G401 (cell line): ENCODE measurements at regions not wholly inside any gene's neighbourhood (a gene's known extent, or its start where the extent isn't known, plus 50 kb on each side); places are given as distances from the start of the nearest gene placed in this dataset.

Experiments
- DNase-seq: peaks from one replicate; pipeline ENCODE4 v3.0.0-alpha.2; 2015; ENCODE audit warnings: low spot score
- in situ Hi-C: cut with HindIII; loops from 2 replicates; pipeline ENCODE4 v1.10.0; 2016; ENCODE audit warnings: low sequenced_read_pairs, mixed read lengths

GRCh38 chr2:173612354-173612753 lies 257.7 kb downstream of the CDCA7 start:
- in situ Hi-C loops, result no loop called here
- DNase-seq, result no peak

- no peak for DNase-seq
- in situ Hi-C loops, result no loop called here
Observed at GRCh38 chr2:173613386-173613785, 258.7 kb downstream of the CDCA7 start.

GRCh38 chr2:173614265-173614930 lies 259.7 kb downstream of the CDCA7 start:
- no peak for DNase-seq
- in situ Hi-C loops, result no loop called here

GRCh38 chr2:173623438-173624319 lies 269.0 kb downstream of the CDCA7 start:
- in situ Hi-C loops, result no loop called here

GRCh38 chr2:173625315-173625714 lies 270.6 kb downstream of the CDCA7 start:
- in situ Hi-C loops, result no loop called here
- DNase-seq, result no peak

More at GRCh38 chr2:173623438-173624319, 269.0 kb downstream of the CDCA7 start:
- DNase-seq, result no peak

GRCh38 chr2:173629076-173629475 lies 274.4 kb downstream of the CDCA7 start:
- no peak for DNase-seq
- in situ Hi-C loops, result no loop called here

GRCh38 chr2:173630425-173631126 lies 275.9 kb downstream of the CDCA7 start:
- in situ Hi-C loops, result no loop called here
- DNase-seq, result no peak

- in situ Hi-C loops, result no loop called here
- no peak for DNase-seq
Observed at GRCh38 chr2:173631127-173631460, 276.4 kb downstream of the CDCA7 start.

GRCh38 chr2:173644146-173644545 lies 289.5 kb downstream of the CDCA7 start:
- in situ Hi-C loops, result no loop called here
- no peak for DNase-seq

GRCh38 chr2:173647681-173648311 lies 293.1 kb downstream of the CDCA7 start:
- in situ Hi-C loops, result no loop called here

GRCh38 chr2:173648816-173649215 lies 294.1 kb downstream of the CDCA7 start:
- no peak for DNase-seq
- in situ Hi-C loops, result no loop called here

More at GRCh38 chr2:173647681-173648311, 293.1 kb downstream of the CDCA7 start:
- DNase-seq, result no peak

- in situ Hi-C loops, result no loop called here
Observed at GRCh38 chr2:173649527-173650219, 295.0 kb downstream of the CDCA7 start.

GRCh38 chr2:173651891-173652290 lies 297.2 kb downstream of the CDCA7 start:
- in situ Hi-C loops, result no loop called here
- no peak for DNase-seq

More at GRCh38 chr2:173649527-173650219, 295.0 kb downstream of the CDCA7 start:
- no peak for DNase-seq

GRCh38 chr2:173652311-173652710 lies 297.6 kb downstream of the CDCA7 start:
- in situ Hi-C loops, result no loop called here
- no peak for DNase-seq

- in situ Hi-C loops, result no loop called here
- DNase-seq, result no peak
Observed at GRCh38 chr2:173652767-173653431, 298.2 kb downstream of the CDCA7 start.

- DNase-seq, result no peak
- in situ Hi-C loops, result no loop called here
Observed at GRCh38 chr2:173653432-173653805, 298.7 kb downstream of the CDCA7 start.

GRCh38 chr2:173654161-173654895 lies 299.7 kb downstream of the CDCA7 start:
- in situ Hi-C loops, result no loop called here
- DNase-seq, result no peak

GRCh38 chr2:173654896-173655265 lies 300.2 kb downstream of the CDCA7 start:
- in situ Hi-C loops, result no loop called here
- DNase-seq, result no peak
